MM.1S (cell line): ENCODE measurements at regions not wholly inside any gene's neighbourhood (a gene's known extent, or its start where the extent isn't known, plus 50 kb on each side); places are given as distances from the start of the nearest gene placed in this dataset.

Experiments
- DNase-seq: peaks from one replicate; pipeline ENCODE4 v3.0.0-alpha.2; 2015
- H2AFZ ChIP-seq: fragments of 300-600 bp; sonication (generic); 2 replicates; pipeline ENCODE4 v1.6.0; 2016; ENCODE audit warnings: antibody characterized with exemption, low read length
- H3F3A ChIP-seq: fragments of 300-600 bp; sonication (generic); 2 replicates; pipeline ENCODE4 v1.6.1; 2016; ENCODE audit warnings: mild to moderate bottlenecking, antibody characterized with exemption, low read length, moderate library complexity, mixed read lengths; ENCODE audit not compliant: insufficient read depth
- H3K27ac ChIP-seq: fragments of 300-600 bp; sonication (generic); 2 replicates; pipeline ENCODE4 v1.5.1; 2016; ENCODE audit warnings: mild to moderate bottlenecking, low read length
- H3K27me3 ChIP-seq: fragments of 300-600 bp; sonication (generic); replicated peaks from 2 replicates; pipeline ENCODE4 v1.6.0; 2016; ENCODE audit warnings: low read length; ENCODE audit not compliant: insufficient read depth
- H3K36me3 ChIP-seq: fragments of 300-600 bp; sonication (generic); replicated peaks from 2 replicates; pipeline ENCODE4 v1.6.1; 2016; ENCODE audit warnings: mild to moderate bottlenecking, low read length, mixed read lengths; ENCODE audit not compliant: insufficient read depth
- H3K4me1 ChIP-seq: fragments of 300-600 bp; sonication (generic); 2 replicates; pipeline ENCODE4 v1.6.1; 2016; ENCODE audit warnings: low read length, mixed read lengths
- H3K4me2 ChIP-seq: fragments of 300-600 bp; sonication (generic); 2 replicates; pipeline ENCODE4 v1.6.0; 2016; ENCODE audit warnings: low read depth, low read length
- H3K4me3 ChIP-seq: fragments of 300-600 bp; sonication (generic); 2 replicates; pipeline ENCODE4 v1.5.1; 2016; ENCODE audit warnings: low read length, mixed read lengths
- H3K79me2 ChIP-seq: fragments of 300-600 bp; sonication (generic); 2 replicates; pipeline ENCODE4 v1.6.1; 2016; ENCODE audit warnings: mixed run types, low read length, mixed read lengths
- H3K9ac ChIP-seq: fragments of 300-600 bp; sonication (generic); 2 replicates; pipeline ENCODE4 v1.6.1; 2016; ENCODE audit warnings: low read length, mixed read lengths
- H3K9me2 ChIP-seq: fragments of 300-600 bp; sonication (generic); replicated peaks from 2 replicates; pipeline ENCODE4 v1.6.1; 2016; ENCODE audit warnings: mild to moderate bottlenecking, low read length, mixed read lengths; ENCODE audit not compliant: insufficient read depth
- H3K9me3 ChIP-seq: fragments of 300-600 bp; sonication (generic); replicated peaks from 2 replicates; pipeline ENCODE4 v1.6.1; 2016; ENCODE audit warnings: mild to moderate bottlenecking, low read length, mixed read lengths; ENCODE audit not compliant: insufficient read depth
- H4K20me1 ChIP-seq: fragments of 300-600 bp; sonication (generic); 2 replicates; pipeline ENCODE4 v1.6.1; 2016; ENCODE audit warnings: mild to moderate bottlenecking, low read length, moderate library complexity, mixed read lengths; ENCODE audit not compliant: insufficient read depth
- CTCF ChIP-seq: fragments of 300-600 bp; sonication (generic); IDR thresholded peaks from 2 replicates; pipeline ENCODE4 v1.5.1; 2016; ENCODE audit warnings: antibody characterized with exemption, low read length, mixed read lengths
- EZH2 ChIP-seq: fragments of 300-600 bp; sonication (generic); optimal IDR thresholded peaks from 2 replicates; pipeline ENCODE3; 2017; ENCODE audit warnings: low read depth, mild to moderate bottlenecking, antibody characterized with exemption, low read length, mixed read lengths
- EZH2phosphoT487 ChIP-seq: fragments of 300-600 bp; sonication (generic); IDR thresholded peaks from 2 replicates; pipeline ENCODE4 v1.6.1; 2018; ENCODE audit warnings: antibody characterized with exemption, low read length

GRCh38 chr10:10855151-10855581, 162.5 kb upstream of the CELF2 start:
- H3K4me2 ChIP-seq, result no peak overlapping the region
- no peaks in the 10 kb centered on the region for H3K9me2 ChIP-seq
- no peaks in the 10 kb centered on the region for H3K36me3 ChIP-seq
- H3K4me1 ChIP-seq, result no peaks in the 10 kb centered on the region
- H3K9me3 ChIP-seq, result no peaks in the 10 kb centered on the region
- DNase-seq, result no peak
- no peaks in the 10 kb centered on the region for H3K79me2 ChIP-seq
- no peak overlapping the region for H3K4me3 ChIP-seq
- H3F3A ChIP-seq, result no peaks in the 10 kb centered on the region
- TF ChIP-seq CTCF (no peak), EZH2 (no peak), EZH2phosphoT487 (no peak)
- H4K20me1 ChIP-seq, result no peaks in the 10 kb centered on the region
- no peaks in the 10 kb centered on the region for H3K27me3 ChIP-seq
- no peak overlapping the region for H2AFZ ChIP-seq
- H3K9ac ChIP-seq, result no peak overlapping the region
- no peak overlapping the region for H3K27ac ChIP-seq

- Histone ChIP-seq H3K36me3 (no peaks in the 10 kb centered on the region), H3K27me3 (no peaks in the 10 kb centered on the region), H4K20me1 (no peaks in the 10 kb centered on the region), H3K9me3 (no peaks in the 10 kb centered on the region), H3K4me3 (no peak overlapping the region), H3K27ac (no peak overlapping the region), H3K4me2 (no peak overlapping the region), H2AFZ (no peak overlapping the region), H3K4me1 (no peaks in the 10 kb centered on the region; the same call in 1 of the 2 replicates), H3F3A (no peaks in the 10 kb centered on the region), H3K9me2 (no peaks in the 10 kb centered on the region), H3K9ac (no peak overlapping the region), H3K79me2 (no peaks in the 10 kb centered on the region)
- DNase-seq, result no peak
- TF ChIP-seq CTCF, result no peak
- no peak for TF ChIP-seq EZH2
- TF ChIP-seq EZH2phosphoT487, result no peak
These were observed 157.2 kb upstream of the CELF2 start for GRCh38 chr10:10860455-10860976.

GRCh38 chr10:10865303-10865702, 152.4 kb upstream of the CELF2 start:
- H3K9me3 ChIP-seq, result no peaks in the 10 kb centered on the region
- H3F3A ChIP-seq, result no peaks in the 10 kb centered on the region
- H3K4me3 ChIP-seq, result no peak overlapping the region
- H3K9me2 ChIP-seq, result no peaks in the 10 kb centered on the region
- TF ChIP-seq EZH2phosphoT487 (no peak), CTCF (no peak), EZH2 (no peak)
- H3K36me3 ChIP-seq, result no peaks in the 10 kb centered on the region
- H3K4me2 ChIP-seq, result no peak overlapping the region
- H3K27ac ChIP-seq, result no peak overlapping the region
- H3K27me3 ChIP-seq, result no peaks in the 10 kb centered on the region
- H2AFZ ChIP-seq, result no peak overlapping the region
- no peaks in the 10 kb centered on the region; the same call in 1 of the 2 replicates for H3K4me1 ChIP-seq
- H4K20me1 ChIP-seq, result no peaks in the 10 kb centered on the region
- DNase-seq, result no peak
- H3K9ac ChIP-seq, result no peak overlapping the region
- no peaks in the 10 kb centered on the region for H3K79me2 ChIP-seq
